ENCODE measurements at regions not wholly inside any gene's neighbourhood (a gene's known extent, or its start where the extent isn't known, plus 50 kb on each side); places are given as distances from the start of the nearest gene placed in this dataset.

DNA sequence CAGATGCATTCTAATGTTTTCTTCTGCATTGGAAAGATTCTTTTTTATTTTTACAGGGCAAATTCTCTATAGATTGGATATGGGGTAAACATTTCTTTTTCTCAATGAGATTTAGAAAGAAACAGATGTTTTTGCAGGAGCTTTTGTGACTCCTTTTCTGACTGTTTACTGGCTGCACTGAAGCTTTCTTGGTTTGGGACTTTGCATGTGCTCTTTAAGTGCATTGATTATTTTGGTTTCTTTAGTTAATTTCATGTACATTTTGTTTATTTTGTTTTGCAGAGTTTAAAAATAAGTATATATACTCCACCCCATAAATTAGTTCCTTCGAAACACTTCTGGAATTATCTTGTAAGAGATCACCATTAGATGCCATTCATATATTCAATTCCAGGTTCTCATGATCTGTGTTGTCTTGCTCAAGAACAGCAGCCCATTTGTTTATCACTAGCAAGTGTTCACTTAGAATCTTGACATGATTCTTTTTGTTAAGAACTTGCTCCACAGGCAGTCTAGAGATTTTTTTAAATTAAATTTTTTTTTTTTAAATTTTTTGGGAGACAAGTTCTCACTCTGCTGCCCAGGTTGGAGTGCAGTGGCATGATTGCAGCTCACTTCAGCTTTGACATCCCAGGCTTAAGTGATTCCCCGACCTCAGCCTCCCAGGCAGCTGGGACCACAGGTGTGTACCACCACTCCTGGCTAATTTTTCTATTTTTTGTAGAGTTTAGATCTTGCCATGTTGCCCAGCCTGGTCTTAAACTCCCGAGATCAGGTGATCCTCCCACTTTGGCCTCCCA lies 233.7 kb downstream of the MYCN start:
- DNase-seq (ENCODE audit: low read depth in 2 of 2), result no peak

GRCh38 chr2:16172324-16173175 lies 232.2 kb downstream of the MYCN start:
- DNase-seq (ENCODE audit: low read depth in 2 of 2), result no peak

DNA sequence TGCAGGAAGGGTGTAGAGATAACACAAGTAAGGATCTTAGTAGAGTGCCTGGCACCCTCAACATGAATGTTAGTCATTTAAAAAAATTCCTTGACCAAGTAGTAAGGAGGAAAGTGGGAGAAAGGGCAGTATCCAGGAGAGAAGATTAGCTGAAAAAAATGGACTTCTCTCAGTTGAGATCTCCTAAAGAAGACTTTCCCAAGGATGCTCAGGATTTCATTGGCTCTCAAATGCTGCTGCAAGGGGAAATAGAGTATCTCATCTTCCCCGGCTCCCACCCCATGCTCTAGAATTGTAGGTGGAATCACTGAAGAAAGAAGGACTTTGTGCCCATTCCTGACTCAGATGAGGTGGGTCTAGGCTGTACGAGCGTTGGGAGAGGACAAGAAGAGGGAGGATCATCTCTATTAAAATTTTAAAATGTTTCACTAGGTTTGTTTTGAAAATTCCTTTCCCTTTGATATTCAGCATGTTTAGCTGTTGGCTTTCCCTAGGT lies 231.1 kb downstream of the MYCN start:
- DNase-seq (ENCODE audit: low read depth in 2 of 2), result no peak

GRCh38 chr2:16170675-16171424 lies 230.5 kb downstream of the MYCN start:
- DNase-seq (ENCODE audit: low read depth in 2 of 2), result no peak

DNA sequence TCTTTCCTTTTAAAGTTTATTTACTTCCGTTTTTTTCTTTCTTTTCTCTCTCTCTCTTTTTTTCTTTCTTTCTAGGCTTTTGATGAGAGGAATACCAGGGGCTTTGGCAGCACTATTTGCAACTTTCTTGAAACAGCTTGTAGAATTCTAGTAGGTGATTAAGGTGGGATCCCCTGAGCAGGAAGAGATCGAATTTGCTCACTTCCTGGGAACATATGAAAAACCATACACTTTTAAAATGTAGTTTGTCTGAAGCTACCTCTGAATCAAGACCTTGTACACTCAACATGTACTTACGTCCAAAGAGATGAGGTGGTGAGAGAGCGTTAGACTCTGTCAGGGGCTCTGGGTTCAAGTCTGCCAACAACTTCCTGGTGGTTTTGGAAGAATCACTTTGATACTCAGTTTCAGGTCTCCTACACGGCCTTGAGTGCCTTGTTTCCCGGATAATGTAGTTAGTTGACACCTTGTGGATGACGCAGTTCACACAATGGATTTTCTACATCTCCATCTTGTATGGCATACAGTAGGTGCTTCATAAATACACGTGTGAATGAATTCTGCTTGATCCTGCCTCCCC lies 229.1 kb downstream of the MYCN start:
- no peak for DNase-seq (ENCODE audit: low read depth in 2 of 2)

DNA sequence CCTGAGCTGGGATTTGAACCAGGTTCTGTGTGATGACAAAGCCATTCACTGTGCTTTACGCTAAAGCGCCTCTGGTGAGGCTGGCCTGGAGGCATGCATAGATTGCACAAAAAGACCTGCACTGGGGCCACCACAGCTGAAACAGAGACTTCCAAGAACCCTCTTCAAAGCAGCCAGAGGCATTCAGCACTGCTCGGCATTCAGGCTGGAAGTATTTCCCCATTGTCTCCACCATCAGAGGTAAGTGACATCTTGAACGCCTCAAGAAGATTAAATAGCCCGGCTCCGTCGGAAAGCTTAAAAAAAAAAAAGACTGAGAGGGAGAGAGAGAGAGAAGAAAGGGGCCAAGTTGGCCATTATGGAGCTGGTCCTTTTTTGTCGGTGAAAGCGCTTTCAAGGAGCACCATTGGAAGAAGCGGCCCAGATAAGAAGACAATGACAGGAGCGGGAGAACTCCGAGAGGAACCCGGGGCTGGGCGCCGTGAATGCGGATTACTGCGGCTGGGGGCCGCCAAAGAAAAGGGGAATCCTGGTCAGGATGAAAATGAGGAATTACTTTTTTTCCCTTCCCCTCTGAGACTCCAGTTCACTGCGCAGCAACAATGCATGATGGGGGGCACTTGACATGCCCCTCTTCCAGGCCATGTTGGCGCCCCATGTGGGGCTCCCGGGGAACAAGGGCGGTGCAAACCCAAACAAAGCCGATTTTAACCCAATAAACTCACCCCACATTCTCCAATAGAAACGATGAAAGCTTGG lies 228.3 kb downstream of the MYCN start:
- no peak for DNase-seq (ENCODE audit: low read depth in 2 of 2)

GRCh38 chr2:16167870-16168426 lies 227.6 kb downstream of the MYCN start:
- no peak for DNase-seq (ENCODE audit: low read depth in 2 of 2)

GRCh38 chr2:16167451-16167861 lies 227.1 kb downstream of the MYCN start:
- DNase-seq (ENCODE audit: low read depth in 2 of 2), result no peak

GRCh38 chr2:16166327-16166981 lies 226.1 kb downstream of the MYCN start:
- DNase-seq (ENCODE audit: low read depth in 2 of 2), result no peak

DNA sequence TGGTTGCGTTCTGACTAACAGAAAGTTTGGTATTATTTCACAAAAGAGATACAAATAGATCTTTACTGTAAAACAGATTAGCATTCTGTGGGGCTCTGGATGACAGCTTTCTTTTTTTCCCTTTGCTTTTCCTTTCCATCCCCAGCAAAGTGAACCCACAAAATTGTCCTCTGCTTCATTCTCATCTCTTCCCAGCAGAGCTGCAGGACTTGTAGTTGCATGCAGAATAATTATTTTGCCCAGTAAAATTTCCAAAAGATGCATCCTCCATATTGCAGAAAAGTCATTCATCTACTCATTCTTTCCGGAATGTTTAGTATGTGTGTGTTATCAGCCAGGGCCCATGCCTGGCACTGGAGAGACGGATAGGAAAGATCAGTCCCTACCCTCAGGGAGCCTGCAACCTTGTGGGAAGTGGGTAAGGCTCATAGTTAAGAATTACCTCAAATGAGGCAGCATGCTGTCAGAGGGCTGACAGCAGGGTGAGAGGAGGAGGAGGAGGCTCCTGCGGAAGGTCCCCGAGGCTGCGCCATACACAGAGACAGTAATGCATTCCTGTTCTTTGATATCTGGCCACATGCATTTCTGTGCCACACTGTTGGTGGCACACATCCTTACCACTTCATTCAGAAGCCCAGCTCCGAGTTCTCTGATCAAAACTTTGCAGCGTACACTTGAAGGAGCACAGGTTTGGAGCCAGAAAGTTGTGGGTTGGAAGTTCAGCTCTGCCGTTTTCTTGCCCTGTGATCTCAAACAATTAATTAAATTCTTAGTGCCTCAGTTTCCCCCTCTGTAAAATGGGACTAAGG lies 225.4 kb downstream of the MYCN start:
- no peak for DNase-seq (ENCODE audit: low read depth in 2 of 2)

DNA sequence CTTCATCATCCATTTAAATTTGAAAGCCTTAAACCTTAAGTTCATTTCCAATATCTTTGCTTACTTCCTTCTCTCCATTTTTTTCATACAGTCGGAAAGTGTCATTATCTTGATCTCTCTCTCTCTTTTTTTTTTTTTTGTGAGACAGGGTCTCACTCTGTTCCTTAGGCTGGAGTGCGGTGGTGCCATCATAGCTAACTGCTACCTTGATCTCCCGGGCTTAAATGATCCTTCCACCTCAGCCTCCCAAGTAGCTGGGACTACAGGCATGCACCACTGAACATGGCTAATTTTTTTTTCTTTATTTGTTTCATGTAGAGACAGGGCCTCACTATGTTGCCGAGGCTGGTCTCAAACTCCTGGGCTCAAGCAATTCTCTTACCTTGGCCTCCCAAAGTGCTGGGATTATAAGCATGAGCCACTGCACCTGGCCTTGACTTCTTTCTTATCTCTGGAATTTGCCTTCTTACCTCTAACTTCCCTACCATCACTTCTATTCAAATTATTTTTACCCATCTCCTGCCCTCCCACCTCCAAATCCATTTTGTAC lies 222.2 kb downstream of the MYCN start:
- no peak for DNase-seq (ENCODE audit: low read depth in 2 of 2)

GRCh38 chr2:16161768-16162490 lies 221.6 kb downstream of the MYCN start:
- no peak for DNase-seq (ENCODE audit: low read depth in 2 of 2)

DNA sequence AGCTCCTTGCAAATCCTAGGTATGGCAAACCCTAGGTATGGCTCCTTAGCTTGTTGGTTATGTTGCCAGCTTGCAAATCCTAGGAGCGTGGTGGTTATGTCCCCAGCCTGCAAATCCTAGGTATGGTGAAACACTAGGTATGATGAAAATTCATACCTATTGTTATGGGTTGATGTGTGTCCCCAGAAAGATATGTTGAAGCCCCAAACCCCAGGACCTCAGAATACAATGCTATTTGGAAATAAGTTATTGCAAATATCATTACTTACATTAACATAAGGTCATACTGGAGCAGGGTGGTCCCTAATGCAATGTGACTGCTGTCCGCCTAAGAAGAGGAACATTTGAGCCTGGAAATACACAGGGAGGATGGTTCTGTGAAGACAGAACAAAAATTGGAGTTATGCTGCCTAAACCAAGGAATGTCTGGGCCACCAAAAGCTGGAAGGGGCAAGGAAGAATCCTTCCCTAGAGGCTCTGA lies 220.8 kb downstream of the MYCN start:
- no peak for DNase-seq (ENCODE audit: low read depth in 2 of 2)

DNA sequence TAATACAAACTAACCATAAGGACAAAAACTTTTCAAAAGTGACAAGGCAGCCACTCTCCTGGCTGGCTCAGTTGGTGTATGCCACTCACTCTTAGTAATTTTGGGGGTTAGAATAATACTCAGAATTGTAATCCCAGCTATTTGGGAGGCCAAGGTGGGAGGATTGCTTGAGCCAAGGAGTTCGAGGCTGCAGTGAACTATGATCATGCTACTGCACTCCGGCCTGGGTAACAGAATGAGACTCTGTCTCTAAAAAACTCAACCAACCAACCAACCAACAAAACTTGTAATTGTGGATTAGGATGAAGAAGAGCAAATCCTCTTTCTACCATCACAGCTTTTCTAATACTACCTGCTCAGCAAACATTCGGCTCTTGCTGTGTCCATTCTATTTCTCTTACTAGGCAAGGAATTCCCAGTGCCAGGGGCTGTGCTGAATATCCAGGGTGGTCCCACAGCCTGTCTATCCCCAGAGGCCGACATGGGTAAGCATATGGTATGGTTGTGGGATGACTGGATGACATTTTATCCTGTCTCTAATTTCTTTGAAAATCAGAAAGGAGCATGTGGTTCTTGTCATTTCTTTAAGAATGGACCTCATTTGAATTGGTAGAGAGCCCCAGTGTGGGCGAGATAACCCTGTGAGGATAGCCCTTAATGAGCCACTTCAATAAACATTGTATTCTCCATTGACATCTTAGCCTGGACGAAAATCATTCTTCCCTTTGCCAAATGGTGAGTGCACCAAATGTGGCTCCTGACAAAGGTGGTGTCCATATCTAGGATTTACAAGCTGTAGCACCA lies 220.1 kb downstream of the MYCN start:
- no peak for DNase-seq (ENCODE audit: low read depth in 2 of 2)

- no peak for DNase-seq (ENCODE audit: low read depth in 2 of 2)
These were observed 216.1 kb downstream of the MYCN start for GRCh38 chr2:16156411-16156810.

GRCh38 chr2:16155766-16156165 lies 215.4 kb downstream of the MYCN start:
- no peak for DNase-seq (ENCODE audit: low read depth in 2 of 2)

GRCh38 chr2:16155366-16155765 lies 215.0 kb downstream of the MYCN start:
- no peak for DNase-seq (ENCODE audit: low read depth in 2 of 2)
